Esophagus muscularis mucosa (tissue), 4 donors: ENCODE measurements at regions not wholly inside any gene's neighbourhood (a gene's known extent, or its start where the extent isn't known, plus 50 kb on each side); places are given as distances from the start of the nearest gene placed in this dataset.
A peak's percentile ranks its signal among the peaks of the same experiment; 100 is the strongest.

Experiments
- DNase-seq: peaks from one replicate; pipeline ENCODE4 v3.0.0-alpha.2; 2017; ENCODE audit errors: extremely low spot score
- H3K27ac ChIP-seq, 4 donors: fragments of 200-600 bp; sonication (generic); replicated peaks in 1 of 4; 1 replicate in 3 of 4; 2 replicates in 1 of 4; pipeline ENCODE4 v1.5.1; 2016 to 2019; ENCODE audit warnings: mild to moderate bottlenecking in 1 of 4
- H3K27me3 ChIP-seq, 4 donors: fragments of 200-600 bp; sonication (generic); one replicate each; pipeline versions ENCODE4 v1.5.1 to v1.6.0; 2016 to 2019
- H3K36me3 ChIP-seq, 4 donors: fragments of 200-600 bp; sonication (generic); one replicate each; pipeline ENCODE4 v1.5.1; 2016 to 2019
- H3K4me1 ChIP-seq, 4 donors: fragments of 200-600 bp; sonication (generic); one replicate each; pipeline ENCODE4 v1.5.1; 2016 to 2019
- H3K4me3 ChIP-seq, 4 donors: fragments of 200-600 bp; sonication (generic); 1 replicate in 2 of 4; 2 replicates in 2 of 4; pipeline ENCODE4 v1.5.1; 2016 to 2019; ENCODE audit warnings: mild to moderate bottlenecking in 4 of 4, moderate library complexity in 1 of 4
- H3K9me3 ChIP-seq, 4 donors: fragments of 200-600 bp; sonication (generic); 1 replicate in 3 of 4; 2 replicates in 1 of 4; pipeline ENCODE4 v1.5.1; 2016 to 2019
- EP300 ChIP-seq: sonication (generic); formaldehyde crosslinking; IDR thresholded peaks from one replicate; pipeline ENCODE4 v1.6.1; 2017; ENCODE audit warnings: antibody characterized with exemption
- POLR2A ChIP-seq: fragments of 450-650 bp; IDR thresholded peaks from one replicate; pipeline ENCODE4 v1.6.1; 2017; ENCODE audit warnings: antibody characterized with exemption, moderate library complexity, mild to moderate bottlenecking, low read depth
- POLR2AphosphoS5 ChIP-seq, 2 donors: sonication (generic); formaldehyde crosslinking; IDR thresholded peaks; one replicate each; pipeline ENCODE4 v1.6.1; 2017; ENCODE audit warnings: antibody characterized with exemption in 2 of 2
- WGBS: methylation state at CpG from one replicate; pipeline ENCODE4 v1.1.5; 2018; 5-methylcytosine and 5-hydroxymethylcytosine counted together
- intact Hi-C: fragments of 100-400 bp; cut with DNase I; formaldehyde crosslinking; loops from one replicate; pipeline ENCODE4 v1.15.1; 2023
- TF ChIP-seq, protein P1 (sequence below), 3 experiments: fragments of 200-600 bp in 2 of 3; fragments of 450-650 bp in 1 of 3; sonication (generic) in 2 of 3; IDR thresholded peaks; one replicate each; pipeline ENCODE4 v1.5.1; 2017 to 2019; ENCODE audit warnings: antibody characterized with exemption in 3 of 3, mild to moderate bottlenecking in 2 of 3, moderate library complexity in 1 of 3

DNA sequence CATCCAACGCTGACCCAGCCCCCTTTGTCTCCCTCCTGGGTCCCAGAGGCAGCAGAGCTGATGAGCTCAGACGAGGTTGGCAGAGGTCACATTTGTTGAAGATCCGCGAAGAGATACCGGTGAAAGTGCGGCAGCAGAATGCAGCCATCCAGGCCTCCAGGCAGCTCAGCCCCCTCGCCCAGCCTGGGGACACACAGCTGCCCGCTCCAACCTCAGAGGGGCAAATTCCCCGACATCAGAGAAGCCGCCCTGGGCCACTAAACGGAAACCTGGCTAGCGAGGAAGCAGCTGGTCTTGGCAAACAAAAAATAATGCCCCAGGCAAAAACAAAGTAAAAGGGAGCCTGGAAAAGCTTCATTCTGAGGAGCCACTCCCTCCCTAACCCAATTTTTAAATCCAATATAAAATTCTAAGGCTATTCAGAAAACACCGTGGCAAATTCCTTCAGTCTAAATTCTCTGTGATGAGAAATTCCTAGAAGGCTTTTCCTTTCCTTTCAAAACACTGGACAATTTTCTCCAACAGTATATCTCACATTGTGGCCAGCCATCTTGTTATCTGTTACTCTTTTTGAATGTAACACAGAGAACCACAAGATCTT, 262.4 kb downstream of the SS18 start:
- Histone ChIP-seq H3K9me3 (peaks cover 0 to 5% (median 0%) of the 10 kb centered on the region in 4 donors), H3K36me3 (no peaks in the 10 kb centered on the region), H3K4me3 (no peak overlapping the region), H3K4me1 (peaks cover 0 to 12% (median 4%) of the 10 kb centered on the region in 4 donors), H3K27me3 (no peaks in the 10 kb centered on the region), H3K27ac (no peak overlapping the region)
- DNase-seq, result no peak
- TF ChIP-seq, protein P1, sequence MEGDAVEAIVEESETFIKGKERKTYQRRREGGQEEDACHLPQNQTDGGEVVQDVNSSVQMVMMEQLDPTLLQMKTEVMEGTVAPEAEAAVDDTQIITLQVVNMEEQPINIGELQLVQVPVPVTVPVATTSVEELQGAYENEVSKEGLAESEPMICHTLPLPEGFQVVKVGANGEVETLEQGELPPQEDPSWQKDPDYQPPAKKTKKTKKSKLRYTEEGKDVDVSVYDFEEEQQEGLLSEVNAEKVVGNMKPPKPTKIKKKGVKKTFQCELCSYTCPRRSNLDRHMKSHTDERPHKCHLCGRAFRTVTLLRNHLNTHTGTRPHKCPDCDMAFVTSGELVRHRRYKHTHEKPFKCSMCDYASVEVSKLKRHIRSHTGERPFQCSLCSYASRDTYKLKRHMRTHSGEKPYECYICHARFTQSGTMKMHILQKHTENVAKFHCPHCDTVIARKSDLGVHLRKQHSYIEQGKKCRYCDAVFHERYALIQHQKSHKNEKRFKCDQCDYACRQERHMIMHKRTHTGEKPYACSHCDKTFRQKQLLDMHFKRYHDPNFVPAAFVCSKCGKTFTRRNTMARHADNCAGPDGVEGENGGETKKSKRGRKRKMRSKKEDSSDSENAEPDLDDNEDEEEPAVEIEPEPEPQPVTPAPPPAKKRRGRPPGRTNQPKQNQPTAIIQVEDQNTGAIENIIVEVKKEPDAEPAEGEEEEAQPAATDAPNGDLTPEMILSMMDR (IDR thresholded peaks at IDR 0.05), result no peak
- TF ChIP-seq POLR2AphosphoS5 (IDR thresholded peaks at IDR 0.05) (no peak), POLR2A (no peak), EP300 (no peak)
- intact Hi-C loops, result loop anchor here (10.0 kb wide), 1 partner anchor 63 kb away; no protein-coding TSS in a partner anchor
- WGBS, result 52% methylated on average over 13 of the region's 13 CpGs

DNA sequence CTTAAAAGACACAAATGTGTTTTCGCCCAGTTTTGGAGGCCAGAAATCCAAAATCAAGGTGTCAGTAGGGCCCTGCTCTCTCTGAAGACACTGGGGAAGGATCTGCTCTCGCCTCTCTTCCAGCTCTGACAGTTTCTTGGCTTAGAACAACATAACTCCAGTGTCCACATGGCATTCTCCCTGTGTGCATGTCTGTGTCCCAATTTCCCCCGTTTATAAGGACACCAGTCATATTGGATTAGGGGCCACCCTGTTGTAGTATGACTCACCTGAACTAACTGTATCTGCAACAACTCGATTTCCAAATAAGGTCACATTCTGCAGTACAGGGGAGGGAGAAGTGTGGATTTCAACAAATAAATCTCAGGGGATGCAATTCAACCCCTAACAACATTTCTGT, 263.2 kb downstream of the SS18 start:
- WGBS, result 66% methylated on average over 4 of the region's 4 CpGs
- TF ChIP-seq, protein P1 (IDR thresholded peaks at IDR 0.05), result no peak
- TF ChIP-seq EP300 (no peak), POLR2A (no peak), POLR2AphosphoS5 (IDR thresholded peaks at IDR 0.05) (no peak)
- Histone ChIP-seq H3K27me3 (no peaks in the 10 kb centered on the region), H3K27ac (no peak overlapping the region), H3K9me3 (peaks cover 0 to 5% (median 0%) of the 10 kb centered on the region in 4 donors), H3K4me1 (peaks cover 0 to 12% (median 4%) of the 10 kb centered on the region in 4 donors), H3K36me3 (no peaks in the 10 kb centered on the region), H3K4me3 (no peak overlapping the region)
- intact Hi-C loops, result loop anchor here (10.0 kb wide), 1 partner anchor 62 kb away; no protein-coding TSS in a partner anchor
- peak; percentile 74 for DNase-seq

DNA sequence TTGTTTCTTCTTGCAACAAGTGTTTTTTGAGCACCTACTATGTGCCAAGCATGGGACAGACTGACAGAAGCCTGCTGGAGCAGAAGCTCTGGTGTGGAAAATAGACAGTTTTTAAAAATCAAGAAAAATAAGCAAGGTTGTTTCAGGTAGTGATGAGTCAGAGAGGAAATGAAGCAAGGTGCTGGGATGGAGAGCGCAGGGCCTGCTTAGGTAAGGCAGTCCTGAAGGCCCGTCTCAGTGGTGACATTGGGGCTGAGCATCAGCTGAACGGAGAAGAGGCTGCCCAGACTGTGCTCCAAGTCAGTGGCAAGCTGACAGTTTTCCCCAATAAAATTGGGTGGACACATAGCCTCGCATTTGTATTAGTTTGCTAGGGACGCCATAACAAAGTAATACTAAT, 263.6 kb downstream of the SS18 start:
- no peak overlapping the region for H3K4me3 ChIP-seq
- TF ChIP-seq, protein P1 (IDR thresholded peaks at IDR 0.05), result no peak
- no peak for TF ChIP-seq EP300
- no peak for TF ChIP-seq POLR2AphosphoS5 (IDR thresholded peaks at IDR 0.05)
- H3K36me3 ChIP-seq, result no peaks in the 10 kb centered on the region
- H3K4me1 ChIP-seq, result peaks cover 0 to 12% (median 4%) of the 10 kb centered on the region in 4 donors
- H3K9me3 ChIP-seq, result peaks cover 0 to 5% (median 0%) of the 10 kb centered on the region in 4 donors
- no peak for DNase-seq
- no peaks in the 10 kb centered on the region for H3K27me3 ChIP-seq
- WGBS, result 87% methylated on average over 5 of the region's 5 CpGs
- intact Hi-C loops, result loop anchor here (10.0 kb wide), 1 partner anchor 62 kb away; no protein-coding TSS in a partner anchor
- no peak overlapping the region for H3K27ac ChIP-seq

DNA sequence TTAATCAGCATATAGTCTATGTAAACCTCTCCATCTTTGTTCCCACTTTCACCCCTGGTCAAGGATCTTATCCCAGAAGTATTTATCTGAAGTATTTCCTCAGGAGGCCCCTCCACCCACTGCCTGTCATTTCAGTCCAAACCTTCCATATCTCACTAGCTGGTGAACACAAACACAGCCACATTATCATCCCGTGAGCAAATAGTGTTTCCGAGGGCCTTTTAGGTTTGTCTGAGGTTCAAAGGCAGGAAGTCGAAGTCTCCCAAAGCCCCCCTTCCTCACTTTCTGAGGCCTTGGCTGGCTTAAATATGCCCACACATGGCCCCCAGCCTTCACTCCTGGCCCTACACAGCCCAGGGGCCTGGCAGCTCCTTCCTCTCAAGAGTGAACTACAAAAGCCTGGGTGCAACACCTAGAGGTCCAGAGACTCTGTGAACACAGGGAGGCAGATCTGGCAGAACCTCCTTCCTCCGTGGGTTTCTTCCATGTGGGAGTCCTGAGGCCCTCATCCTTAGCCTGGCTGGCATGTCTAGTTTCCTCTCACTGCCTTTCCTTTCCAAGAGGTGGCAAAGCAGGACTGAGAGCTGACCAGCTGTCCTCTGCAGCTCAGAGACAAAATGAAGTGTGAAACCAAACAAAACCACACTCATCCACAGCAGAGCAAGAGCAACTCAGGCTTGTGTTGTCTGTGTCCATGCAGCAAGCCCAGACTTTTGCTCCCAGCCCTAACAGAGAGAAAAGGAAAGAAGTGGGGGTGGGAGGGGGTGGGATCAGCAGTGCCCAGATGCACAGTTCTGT, 264.2 kb downstream of the SS18 start:
- Histone ChIP-seq H3K4me1 (peaks cover 0 to 8% (median 4%) of the 10 kb centered on the region in 4 donors), H3K36me3 (no peaks in the 10 kb centered on the region), H3K9me3 (peaks cover 0 to 5% (median 0%) of the 10 kb centered on the region in 4 donors), H3K27me3 (no peaks in the 10 kb centered on the region), H3K4me3 (no peak overlapping the region), H3K27ac (no peak overlapping the region)
- 82% methylated on average over 4 of the region's 4 CpGs for WGBS
- no peak for DNase-seq
- TF ChIP-seq EP300, result no peak
- no peak for TF ChIP-seq POLR2A
- TF ChIP-seq, protein P1 (IDR thresholded peaks at IDR 0.05), result no peak
- intact Hi-C loops, result loop anchor here (10.0 kb wide), 1 partner anchor 61 kb away; no protein-coding TSS in a partner anchor
